ENCODE measurements at regions not wholly inside any gene's neighbourhood (a gene's known extent, or its start where the extent isn't known, plus 50 kb on each side); places are given as distances from the start of the nearest gene placed in this dataset.

- no peak for TF ChIP-seq CTCF (IDR thresholded peaks at IDR 0.05; ENCODE audit: insufficient read depth, low read length, poor library complexity, severe bottlenecking)
- no peak for TF ChIP-seq EZH2phosphoT487 (conservative IDR thresholded peaks at IDR 0.05; ENCODE audit: low read length)
Observed at GRCh38 chr20:63128956-63129355, 87.0 kb downstream of the YTHDF1 start.
